GM23248 (cell line): ENCODE measurements at regions not wholly inside any gene's neighbourhood (a gene's known extent, or its start where the extent isn't known, plus 50 kb on each side); places are given as distances from the start of the nearest gene placed in this dataset.
A peak's percentile ranks its signal among the peaks of the same experiment; 100 is the strongest.

ENCODE experiments used
- DNase-seq: peaks from one replicate; pipeline ENCODE4 v3.0.0-alpha.2; 2015
- H2AFZ ChIP-seq: fragments of 200-600 bp; sonication (generic); 2 replicates; pipeline ENCODE4 v1.6.1; 2016; ENCODE audit warnings: antibody characterized with exemption
- H3F3A ChIP-seq: fragments of 200-600 bp; sonication (generic); 2 replicates; pipeline ENCODE4 v1.6.1; 2016; ENCODE audit warnings: mild to moderate bottlenecking, antibody characterized with exemption, mixed run types; ENCODE audit not compliant: insufficient read depth
- H3K27ac ChIP-seq: fragments of 200-600 bp; sonication (generic); 2 replicates; pipeline ENCODE4 v1.5.1; 2016; ENCODE audit warnings: mild to moderate bottlenecking
- H3K27me3 ChIP-seq: fragments of 200-600 bp; sonication (generic); replicated peaks from 2 replicates; pipeline ENCODE4 v1.6.1; 2016; ENCODE audit warnings: mild to moderate bottlenecking; ENCODE audit not compliant: insufficient read depth
- H3K36me3 ChIP-seq: fragments of 200-600 bp; sonication (generic); 2 replicates; pipeline ENCODE4 v1.6.1; 2016; ENCODE audit warnings: low read depth, mild to moderate bottlenecking
- H3K4me1 ChIP-seq: fragments of 200-600 bp; sonication (generic); 2 replicates; pipeline ENCODE4 v1.6.1; 2016; ENCODE audit warnings: mild to moderate bottlenecking; ENCODE audit not compliant: insufficient read depth
- H3K4me2 ChIP-seq: fragments of 200-600 bp; sonication (generic); one replicate; pipeline ENCODE4 v1.6.1; 2016; ENCODE audit warnings: mild to moderate bottlenecking; ENCODE audit not compliant: unreplicated experiment
- H3K4me3 ChIP-seq: fragments of 200-600 bp; sonication (generic); 2 replicates; pipeline ENCODE4 v1.5.1; 2016; ENCODE audit warnings: mild to moderate bottlenecking
- H3K79me2 ChIP-seq: fragments of 200-600 bp; sonication (generic); 2 replicates; pipeline ENCODE4 v1.6.1; 2016; ENCODE audit warnings: mild to moderate bottlenecking; ENCODE audit not compliant: insufficient read depth
- H3K9ac ChIP-seq: fragments of 200-600 bp; sonication (generic); 2 replicates; pipeline ENCODE4 v1.6.1; 2016; ENCODE audit warnings: mild to moderate bottlenecking
- H3K9me2 ChIP-seq: fragments of 200-600 bp; sonication (generic); 2 replicates; pipeline ENCODE4 v1.6.1; 2016; ENCODE audit warnings: mixed run types, mild to moderate bottlenecking, moderate library complexity; ENCODE audit not compliant: insufficient read depth
- H3K9me3 ChIP-seq: fragments of 200-600 bp; sonication (generic); one replicate; pipeline ENCODE4 v1.6.1; 2017; ENCODE audit warnings: low read depth
- H4K20me1 ChIP-seq: fragments of 200-600 bp; sonication (generic); 2 replicates; pipeline ENCODE4 v1.6.0; 2016; ENCODE audit not compliant: insufficient read depth
- EZH2 ChIP-seq: fragments of 200-600 bp; sonication (generic); IDR thresholded peaks from 2 replicates; pipeline ENCODE4 v1.6.1; 2018; ENCODE audit warnings: antibody characterized with exemption, mild to moderate bottlenecking; ENCODE audit not compliant: insufficient read depth, poor library complexity, severe bottlenecking
- EZH2phosphoT487 ChIP-seq: fragments of 200-600 bp; sonication (generic); IDR thresholded peaks from 2 replicates; pipeline ENCODE4 v1.6.1; 2018; ENCODE audit warnings: antibody characterized with exemption, moderate library complexity, mild to moderate bottlenecking, low read depth; ENCODE audit not compliant: insufficient read depth
- WGBS, 2 experiments: methylation state at CpG; one replicate each; pipeline ENCODE4 v1.1.6; 2015 to 2017; ENCODE audit warnings: low lambda C conversion rate in 2 of 2, low coverage in 1 of 2; ENCODE audit errors: missing lambda C conversion rate in 2 of 2; 5-methylcytosine and 5-hydroxymethylcytosine counted together
- in situ Hi-C: fragments of 300-500 bp; cut with MboI; formaldehyde crosslinking; loops from 2 replicates; pipeline ENCODE4 v1.15.0; 2020

DNA sequence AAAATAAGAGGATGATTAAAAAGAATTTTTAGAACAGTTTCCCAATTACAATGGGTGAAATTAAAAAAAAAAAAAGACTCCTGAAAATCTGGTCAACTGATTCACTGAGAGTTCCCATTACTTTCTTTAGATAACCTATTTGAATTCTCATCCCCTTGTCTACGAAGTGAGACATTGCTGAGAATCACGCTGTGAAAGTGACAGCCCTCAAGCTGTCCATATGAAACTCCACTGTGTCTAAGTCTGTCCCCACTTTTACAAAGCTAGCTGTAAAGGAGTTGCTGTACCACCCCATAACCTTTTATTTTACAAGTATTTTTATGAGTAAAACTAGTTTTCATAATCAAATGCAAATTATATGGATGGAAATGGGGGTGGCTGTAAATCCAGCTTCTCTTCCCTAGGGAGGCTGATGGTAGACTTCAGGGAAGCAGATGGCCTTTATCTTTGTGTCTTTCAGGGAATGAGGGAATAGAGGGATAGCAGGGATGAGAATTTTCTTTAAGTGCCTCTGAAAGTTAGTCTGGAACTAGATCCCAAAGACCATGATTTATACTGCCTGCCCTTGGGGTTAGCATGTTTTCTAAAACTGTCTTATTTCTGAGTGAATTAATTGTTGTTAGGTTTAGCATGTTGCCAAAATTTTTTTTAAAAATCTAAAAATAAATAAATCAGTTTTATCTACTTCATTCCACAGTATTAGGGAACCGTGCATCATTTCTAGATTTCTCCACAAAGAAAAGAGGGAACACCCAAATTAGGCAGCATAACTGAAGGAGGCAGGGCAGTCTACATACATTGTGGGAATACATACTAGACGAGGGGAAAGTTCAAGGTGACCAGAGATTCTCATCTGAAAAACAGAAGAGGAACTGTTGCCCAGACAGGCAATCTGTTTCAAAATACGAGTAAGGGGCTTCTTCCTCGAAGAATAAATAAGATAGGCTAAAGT is 1219.1 kb downstream of the UQCRFS1 start:
- no peaks in the 10 kb centered on the region for H3K9me3 ChIP-seq
- no peak overlapping the region for H3K4me2 ChIP-seq
- WGBS, 2 experiments, result 15 to 19% methylated on average over 6 of the region's 6 CpGs
- H3K79me2 ChIP-seq, result no peaks in the 10 kb centered on the region
- no peaks in the 10 kb centered on the region for H4K20me1 ChIP-seq
- in situ Hi-C loops, result no loop called here
- no peaks in the 10 kb centered on the region for H3F3A ChIP-seq
- no peaks in the 10 kb centered on the region for H3K4me1 ChIP-seq
- no peak overlapping the region for H2AFZ ChIP-seq
- no peaks in the 10 kb centered on the region for H3K9me2 ChIP-seq
- no peak for DNase-seq
- no peak overlapping the region for H3K9ac ChIP-seq
- no peaks in the 10 kb centered on the region for H3K36me3 ChIP-seq
- TF ChIP-seq EZH2phosphoT487, result no peak
- TF ChIP-seq EZH2, result no peak
- H3K27me3 ChIP-seq, result no peaks in the 10 kb centered on the region
- no peak overlapping the region for H3K27ac ChIP-seq
- H3K4me3 ChIP-seq, result no peak overlapping the region

DNA sequence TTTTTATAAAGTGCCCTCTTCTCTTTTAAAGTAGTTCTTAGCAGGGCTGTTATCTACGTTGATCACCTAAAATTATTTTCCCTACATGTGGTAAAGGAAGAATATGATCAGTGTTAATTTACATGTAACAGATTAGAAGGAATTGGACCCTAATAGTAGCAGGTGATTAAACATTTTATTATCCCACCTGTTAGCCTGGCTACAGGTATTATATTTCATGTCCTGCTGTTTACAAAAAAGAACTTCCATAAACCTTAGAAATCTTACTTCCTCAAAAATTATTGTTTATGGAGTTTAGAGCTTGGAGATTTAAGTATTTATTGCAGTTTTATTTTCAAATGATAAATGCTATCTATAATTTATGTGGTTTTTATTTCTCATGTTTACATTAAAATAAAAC is 1226.7 kb downstream of the UQCRFS1 start:
- TF ChIP-seq EZH2, result no peak
- no peak for TF ChIP-seq EZH2phosphoT487
- no peak for DNase-seq
- Histone ChIP-seq H3K9me2 (no peaks in the 10 kb centered on the region), H3K9me3 (no peaks in the 10 kb centered on the region), H3K36me3 (no peaks in the 10 kb centered on the region), H3K4me2 (no peak overlapping the region), H3K79me2 (no peaks in the 10 kb centered on the region), H3K4me1 (no peaks in the 10 kb centered on the region), H2AFZ (no peak overlapping the region), H3K27ac (no peak overlapping the region), H3F3A (no peaks in the 10 kb centered on the region), H3K4me3 (no peak overlapping the region), H3K27me3 (peaks cover 3% of the 10 kb centered on the region; the same call in 1 of the 2 replicates), H3K9ac (no peak overlapping the region), H4K20me1 (no peaks in the 10 kb centered on the region)
- in situ Hi-C loops, result no loop called here
- 14 to 20% methylated on average over 1 of the region's 1 CpG for WGBS, 2 experiments

DNA sequence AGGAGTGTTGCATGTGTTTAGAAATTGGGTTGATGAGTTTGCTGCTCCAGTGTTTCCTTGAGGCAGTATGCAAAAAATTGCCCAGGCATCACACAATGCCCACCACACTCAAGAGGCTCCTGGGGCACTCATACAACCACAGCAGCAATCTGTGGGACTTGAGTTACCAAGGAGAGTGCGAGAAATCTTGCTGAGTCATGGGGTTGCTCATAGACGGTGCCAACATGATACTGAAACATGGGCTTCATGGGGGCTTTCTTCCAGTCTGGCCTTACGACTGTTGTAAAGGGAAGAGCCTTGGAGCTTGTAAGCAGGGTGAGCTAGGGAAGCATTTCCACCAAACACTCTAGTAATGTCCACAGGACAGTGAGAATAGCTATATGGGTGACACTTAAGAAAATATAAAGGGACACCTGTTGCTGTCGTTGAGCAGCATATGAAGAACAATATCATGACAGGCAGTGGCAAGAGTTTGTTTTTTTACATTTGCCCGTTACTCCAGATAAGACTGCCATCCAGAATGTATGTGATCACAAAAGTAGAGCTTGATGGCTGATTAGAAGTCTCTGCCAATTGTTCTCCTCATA is 1237.4 kb downstream of the UQCRFS1 start:
- in situ Hi-C loops, result loop anchor here (10.0 kb wide), 1 partner anchor 349 kb away; no protein-coding TSS in a partner anchor
- TF ChIP-seq EZH2 (no peak), EZH2phosphoT487 (no peak)
- no peak overlapping the region for H3K4me2 ChIP-seq
- no peaks in the 10 kb centered on the region for H3K27me3 ChIP-seq
- H3K36me3 ChIP-seq, result no peaks in the 10 kb centered on the region
- H4K20me1 ChIP-seq, result no peaks in the 10 kb centered on the region
- H3F3A ChIP-seq, result no peaks in the 10 kb centered on the region
- H3K9ac ChIP-seq, result no peak overlapping the region
- 21 to 37% methylated on average over 5 of the region's 5 CpGs for WGBS, 2 experiments
- no peaks in the 10 kb centered on the region for H3K9me3 ChIP-seq
- H3K27ac ChIP-seq, result no peak overlapping the region
- no peaks in the 10 kb centered on the region for H3K4me1 ChIP-seq
- H3K79me2 ChIP-seq, result no peaks in the 10 kb centered on the region
- no peak overlapping the region for H3K4me3 ChIP-seq
- H3K9me2 ChIP-seq, result no peaks in the 10 kb centered on the region
- DNase-seq, result no peak
- no peak overlapping the region for H2AFZ ChIP-seq

DNA sequence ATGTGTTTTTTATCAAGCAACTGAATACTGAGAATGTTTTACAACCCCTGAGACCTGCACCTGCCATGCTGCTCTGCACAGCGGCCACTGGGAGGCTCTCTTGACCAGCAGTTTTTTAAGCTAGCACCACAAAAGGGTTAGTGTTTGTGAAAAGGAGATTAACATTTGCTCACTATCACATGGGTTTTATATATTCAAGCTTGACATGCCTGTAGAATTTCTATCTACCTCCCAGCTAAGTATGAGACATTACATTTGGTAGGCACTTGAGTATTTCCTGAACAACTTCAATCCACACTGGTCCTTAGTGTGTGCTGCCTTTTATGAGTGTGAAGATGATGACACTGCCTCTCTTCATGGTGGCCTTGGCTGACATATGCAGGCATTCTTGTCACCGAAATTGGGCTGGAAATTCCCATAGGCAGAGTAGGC is 1238.9 kb downstream of the UQCRFS1 start:
- H3K79me2 ChIP-seq, result no peaks in the 10 kb centered on the region
- H3K4me3 ChIP-seq, result no peak overlapping the region
- H3K27me3 ChIP-seq, result peaks cover 4% of the 10 kb centered on the region; the same call in 1 of the 2 replicates
- no peaks in the 10 kb centered on the region for H4K20me1 ChIP-seq
- no peak overlapping the region for H3K9ac ChIP-seq
- peak; percentile 69 for DNase-seq
- in situ Hi-C loops, result loop anchor here (10.0 to 25.0 kb wide), 2 partner anchors 351 to 738 kb away; no protein-coding TSS in a partner anchor
- no peak overlapping the region for H3K4me2 ChIP-seq
- TF ChIP-seq EZH2phosphoT487 (no peak), EZH2 (no peak)
- H3K36me3 ChIP-seq, result no peaks in the 10 kb centered on the region
- 2% methylated on average over 2 of the region's 2 CpGs for WGBS, 2 experiments
- H3F3A ChIP-seq, result no peaks in the 10 kb centered on the region
- H3K4me1 ChIP-seq, result no peaks in the 10 kb centered on the region
- no peak overlapping the region for H3K27ac ChIP-seq
- no peak overlapping the region for H2AFZ ChIP-seq
- no peaks in the 10 kb centered on the region for H3K9me3 ChIP-seq
- H3K9me2 ChIP-seq, result no peaks in the 10 kb centered on the region
